A673 (cell line): ENCODE measurements at regions not wholly inside any gene's neighbourhood (a gene's known extent, or its start where the extent isn't known, plus 50 kb on each side); places are given as distances from the start of the nearest gene placed in this dataset.

ENCODE experiments used
- BruUV-seq: library from RNA; stranded (reverse); fragments of 400-500 nt; replicated peaks from 2 replicates; lab custom pipeline; 2021; lab: Mats Ljungman, UMichigan
- CTCF ChIA-PET: fragments of 300-600 bp; sonication (Branson Sonifier 250); formaldehyde crosslinking; loops from one replicate; lab custom pipeline; 2022; ENCODE audit warnings: antibody characterized with exemption; lab: Charles Lee
- POLR2A ChIA-PET: fragments of 300-600 bp; sonication (Branson Sonifier 250); formaldehyde crosslinking; loops from one replicate; lab custom pipeline; 2022; ENCODE audit warnings: antibody characterized with exemption; ENCODE audit not compliant: low non-redundant PET; lab: Charles Lee
- DNase-seq: peaks from one replicate; pipeline ENCODE4 v3.0.0-alpha.2; 2015; ENCODE audit warnings: low spot score
- H3K27ac ChIP-seq: fragments of 200-600 bp; sonication (generic); 2 replicates; pipeline ENCODE4 v1.5.1; 2016; ENCODE audit warnings: mixed run types, low read depth, mild to moderate bottlenecking, mixed read lengths, antibody characterized with exemption, low read length; ENCODE audit not compliant: poor library complexity, severe bottlenecking
- H3K27me3 ChIP-seq: fragments of 200-600 bp; sonication (generic); replicated peaks from 2 replicates; pipeline ENCODE4 v1.6.1; 2017; ENCODE audit warnings: mixed run types, low read depth, mild to moderate bottlenecking, mixed read lengths, antibody characterized with exemption, low read length; ENCODE audit not compliant: insufficient read depth, poor library complexity
- H3K36me3 ChIP-seq: fragments of 200-600 bp; sonication (generic); 2 replicates; pipeline ENCODE4 v1.6.1; 2016; ENCODE audit warnings: mixed run types, mild to moderate bottlenecking, mixed read lengths, antibody characterized with exemption, low read length; ENCODE audit not compliant: insufficient read depth, poor library complexity, severe bottlenecking
- H3K4me1 ChIP-seq: fragments of 200-600 bp; sonication (generic); 2 replicates; pipeline ENCODE4 v1.6.1; 2017; ENCODE audit warnings: mixed run types, mild to moderate bottlenecking, mixed read lengths, antibody characterized with exemption, low read length; ENCODE audit not compliant: insufficient read depth, poor library complexity, severe bottlenecking
- H3K4me3 ChIP-seq: fragments of 200-600 bp; sonication (generic); 2 replicates; pipeline ENCODE4 v1.5.1; 2016; ENCODE audit warnings: low read depth, mixed run types, mild to moderate bottlenecking, mixed read lengths, low read length; ENCODE audit not compliant: poor library complexity, severe bottlenecking
- H3K9me3 ChIP-seq: fragments of 200-600 bp; sonication (generic); 2 replicates; pipeline ENCODE4 v1.6.1; 2016; ENCODE audit warnings: mixed run types, low read depth, mild to moderate bottlenecking, mixed read lengths, antibody characterized with exemption, low read length; ENCODE audit not compliant: poor library complexity, severe bottlenecking
- CTCF ChIP-seq: fragments of 300-800, 200-600 bp; sonication (generic); conservative IDR thresholded peaks from 2 replicates; pipeline ENCODE4 v1.5.1; 2017; ENCODE audit warnings: low read depth, mild to moderate bottlenecking, antibody characterized with exemption, low read length, moderate library complexity, mixed read lengths
- EZH2 ChIP-seq: fragments of 200-600 bp; sonication (generic); IDR thresholded peaks from 2 replicates; pipeline ENCODE4 v1.6.1; 2017; ENCODE audit warnings: borderline replicate concordance, low read depth, mild to moderate bottlenecking, mixed read lengths, antibody characterized with exemption, low read length; ENCODE audit not compliant: poor library complexity, severe bottlenecking
- intact Hi-C: fragments of 100-400 bp; cut with micrococcal nuclease; formaldehyde crosslinking; loops from one replicate; pipeline ENCODE4 v1.10.0; 2022; ENCODE audit not compliant: unreplicated experiment

GRCh38 chr22:48749555-48750227, 1078.0 kb downstream of the BRD1 start:
- H3K4me1 ChIP-seq: no peaks in the 10 kb centered on the region
- no peak overlapping the region for H3K27ac ChIP-seq
- H3K27me3 ChIP-seq: no peaks in the 10 kb centered on the region
- H3K4me3 ChIP-seq: no peak overlapping the region
- DNase-seq: no peak
- TF ChIP-seq EZH2: no peak
- TF ChIP-seq CTCF: no peak
- ChIA-PET POLR2A (no interaction called here), CTCF (no interaction called here)
- no peaks in the 10 kb centered on the region for H3K9me3 ChIP-seq
- H3K36me3 ChIP-seq: no peaks in the 10 kb centered on the region
- BruUV-seq: no TSS peak
- intact Hi-C loops: no loop called here

GRCh38 chr22:48748860-48749554, 1078.7 kb downstream of the BRD1 start:
- POLR2A ChIA-PET: no interaction called here

GRCh38 chr22:48748113-48748859, 1079.4 kb downstream of the BRD1 start:
- no peak overlapping the region for H3K27ac ChIP-seq
- H3K4me1 ChIP-seq: no peaks in the 10 kb centered on the region
- ChIA-PET POLR2A (no interaction called here), CTCF (no interaction called here)
- H3K4me3 ChIP-seq: no peak overlapping the region
- no peaks in the 10 kb centered on the region for H3K9me3 ChIP-seq
- no peaks in the 10 kb centered on the region for H3K36me3 ChIP-seq
- H3K27me3 ChIP-seq: no peaks in the 10 kb centered on the region
- intact Hi-C loops: no loop called here
- TF ChIP-seq CTCF (no peak), EZH2 (no peak)
- DNase-seq: no peak
- no TSS peak for BruUV-seq

More at GRCh38 chr22:48748860-48749554, 1078.7 kb downstream of the BRD1 start:
- CTCF ChIA-PET: no interaction called here
- DNase-seq: no peak
- no TSS peak for BruUV-seq
- intact Hi-C loops: no loop called here
- Histone ChIP-seq H3K9me3 (no peaks in the 10 kb centered on the region), H3K27me3 (no peaks in the 10 kb centered on the region), H3K4me3 (no peak overlapping the region), H3K36me3 (no peaks in the 10 kb centered on the region), H3K27ac (no peak overlapping the region), H3K4me1 (no peaks in the 10 kb centered on the region)
- TF ChIP-seq EZH2: no peak
- TF ChIP-seq CTCF: no peak
